Stimulated activated CD4-positive, alpha-beta T cell treated with anti-CD3 and anti-CD28 coated beads, Interleukin-4, amount 100 ng/mL, for 24 hours (primary cell): ENCODE measurements at regions not wholly inside any gene's neighbourhood (a gene's known extent, or its start where the extent isn't known, plus 50 kb on each side); places are given as distances from the start of the nearest gene placed in this dataset.
A peak's percentile ranks its signal among the peaks of the same experiment; 100 is the strongest.
"Not testable (repeated sequence)": the region's sequence is repeated elsewhere in the genome, so short reads cannot be mapped to it uniquely, and the experiment has no call there.

ENCODE experiments used
- DNase-seq: peaks from one replicate; pipeline ENCODE4 v3.0.0-alpha.2; 2020

- DNase-seq: no peak
Observed at GRCh38 chrY:7302306-7302705, 390.8 kb upstream of the AMELY start.

GRCh38 chrY:7299960-7300359 is 388.4 kb upstream of the AMELY start:
- DNase-seq: no peak

- DNase-seq: no peak
Observed at GRCh38 chrY:7292113-7292512, 380.6 kb upstream of the AMELY start.

- DNase-seq: no peak
Observed at GRCh38 chrY:7289889-7290833, 378.6 kb upstream of the AMELY start.

GRCh38 chrY:7288611-7289010 is 377.1 kb upstream of the AMELY start:
- no peak for DNase-seq

- not testable (repeated sequence) for DNase-seq
Observed at GRCh38 chrY:7287963-7288362, 376.4 kb upstream of the AMELY start.

- DNase-seq: no peak
Observed at GRCh38 chrY:7285388-7285787, 373.8 kb upstream of the AMELY start.

- DNase-seq: no peak
Observed at GRCh38 chrY:7283001-7283400, 371.4 kb upstream of the AMELY start.

- DNase-seq: not testable (repeated sequence)
Observed at GRCh38 chrY:7280151-7280740, 368.7 kb upstream of the AMELY start.

- DNase-seq: no peak
Observed at GRCh38 chrY:7275751-7276150, 364.2 kb upstream of the AMELY start.

- no peak for DNase-seq
Observed at GRCh38 chrY:7275014-7275413, 363.5 kb upstream of the AMELY start.

- no peak for DNase-seq
Observed at GRCh38 chrY:7274369-7274913, 362.9 kb upstream of the AMELY start.

- peak; percentile 86 for DNase-seq
Observed at GRCh38 chrY:7273587-7274203, 362.1 kb upstream of the AMELY start.

GRCh38 chrY:7272556-7273195 is 361.1 kb upstream of the AMELY start:
- peak; percentile 60 for DNase-seq

GRCh38 chrY:7263773-7264172 is 352.2 kb upstream of the AMELY start:
- DNase-seq: no peak

GRCh38 chrY:7262531-7262930 is 351.0 kb upstream of the AMELY start:
- no peak for DNase-seq

- no peak for DNase-seq
Observed at GRCh38 chrY:7261254-7261653, 349.7 kb upstream of the AMELY start.

GRCh38 chrY:7240101-7240500 is 328.5 kb upstream of the AMELY start:
- peak; percentile 12 for DNase-seq

GRCh38 chrY:7211971-7212370 is 300.4 kb upstream of the AMELY start:
- no peak for DNase-seq

GRCh38 chrY:7204456-7204855 is 292.9 kb upstream of the AMELY start:
- DNase-seq: no peak

GRCh38 chrY:7182591-7182990 is 271.0 kb upstream of the AMELY start:
- DNase-seq: no peak

- no peak for DNase-seq
Observed at GRCh38 chrY:7177631-7178030, 266.1 kb upstream of the AMELY start.

- no peak for DNase-seq
Observed at GRCh38 chrY:7169475-7169874, 257.9 kb upstream of the AMELY start.
